Activated CD4-positive, alpha-beta memory T cell treated with anti-CD3 and anti-CD28 coated beads, Interleukin-2, amount 10 ng/mL, durations not matched to agents 7 days and 5 days (primary cell): ENCODE measurements at regions not wholly inside any gene's neighbourhood (a gene's known extent, or its start where the extent isn't known, plus 50 kb on each side); places are given as distances from the start of the nearest gene placed in this dataset.

ENCODE experiments used
- CTCF ChIA-PET: fragments of 350-600 bp; sonication (Branson Sonifier 250); formaldehyde crosslinking; loops from one replicate; lab custom pipeline; 2021; ENCODE audit warnings: antibody characterized with exemption, inconsistent platforms; lab: Charles Lee
- POLR2A ChIA-PET: fragments of 350-600 bp; sonication (Branson Sonifier 250); formaldehyde crosslinking; loops from one replicate; lab custom pipeline; 2021; ENCODE audit warnings: antibody characterized with exemption; lab: Charles Lee
- DNase-seq: peaks from one replicate; pipeline ENCODE4 v3.0.0-alpha.2; 2020
- H3K27ac Mint-ChIP-seq: one replicate; pipeline ENCODE4 v1.8.0; 2021; ENCODE audit warnings: mild to moderate bottlenecking, mixed read lengths
- H3K27me3 Mint-ChIP-seq: one replicate; pipeline ENCODE4 v1.8.0; 2021; ENCODE audit warnings: mixed read lengths
- H3K36me3 Mint-ChIP-seq: one replicate; pipeline ENCODE4 v1.8.0; 2021; ENCODE audit warnings: low read depth, mixed read lengths
- H3K4me1 Mint-ChIP-seq: one replicate; pipeline ENCODE4 v1.8.0; 2021; ENCODE audit warnings: mixed read lengths
- H3K4me3 Mint-ChIP-seq: one replicate; pipeline ENCODE4 v1.8.0; 2021; ENCODE audit warnings: mild to moderate bottlenecking, mixed read lengths
- H3K9me3 Mint-ChIP-seq: one replicate; pipeline ENCODE4 v1.8.0; 2021; ENCODE audit warnings: mixed read lengths

- H3K27ac Mint-ChIP-seq, result no peak overlapping the region
- peaks cover 11% of the 10 kb centered on the region for H3K27me3 Mint-ChIP-seq
- H3K36me3 Mint-ChIP-seq, result no peaks in the 10 kb centered on the region
- DNase-seq, result no peak
- no peaks in the 10 kb centered on the region for H3K9me3 Mint-ChIP-seq
- H3K4me3 Mint-ChIP-seq, result no peak overlapping the region
- ChIA-PET CTCF (interaction anchor here (0.7 kb wide), 1 partner anchor 54 kb away, joined by 3 read pairs; no protein-coding TSS in a partner anchor), POLR2A (no interaction called here)
- no peaks in the 10 kb centered on the region for H3K4me1 Mint-ChIP-seq
Observed at GRCh38 chr7:131753620-131754222, 197.3 kb upstream of the PODXL start.

GRCh38 chr7:131747658-131748232 lies 191.3 kb upstream of the PODXL start:
- H3K27ac Mint-ChIP-seq, result no peak overlapping the region
- ChIA-PET CTCF (no interaction called here), POLR2A (no interaction called here)
- no peaks in the 10 kb centered on the region for H3K4me1 Mint-ChIP-seq
- no peak overlapping the region for H3K4me3 Mint-ChIP-seq
- H3K36me3 Mint-ChIP-seq, result no peaks in the 10 kb centered on the region
- H3K9me3 Mint-ChIP-seq, result no peaks in the 10 kb centered on the region
- peaks cover 9% of the 10 kb centered on the region for H3K27me3 Mint-ChIP-seq
- no peak for DNase-seq

GRCh38 chr7:131745390-131746248 lies 189.2 kb upstream of the PODXL start:
- POLR2A ChIA-PET, result no interaction called here
- H3K27ac Mint-ChIP-seq, result no peak overlapping the region
- peak; percentile 22 for DNase-seq
- H3K4me1 Mint-ChIP-seq, result no peaks in the 10 kb centered on the region
- CTCF ChIA-PET, result no interaction called here
- H3K27me3 Mint-ChIP-seq, result peaks cover 2% of the 10 kb centered on the region
- H3K9me3 Mint-ChIP-seq, result no peaks in the 10 kb centered on the region
- no peak overlapping the region for H3K4me3 Mint-ChIP-seq
- H3K36me3 Mint-ChIP-seq, result no peaks in the 10 kb centered on the region

GRCh38 chr7:131741446-131741845 lies 185.0 kb upstream of the PODXL start:
- no peaks in the 10 kb centered on the region for H3K9me3 Mint-ChIP-seq
- H3K4me3 Mint-ChIP-seq, result no peak overlapping the region
- no peak overlapping the region for H3K27ac Mint-ChIP-seq
- no peaks in the 10 kb centered on the region for H3K4me1 Mint-ChIP-seq
- H3K36me3 Mint-ChIP-seq, result no peaks in the 10 kb centered on the region
- H3K27me3 Mint-ChIP-seq, result peaks cover 5% of the 10 kb centered on the region
- no peak for DNase-seq
- POLR2A ChIA-PET, result interaction anchor here (0.8 kb wide), 1 partner anchor 9 kb away, joined by 3 read pairs; no protein-coding TSS in a partner anchor
- CTCF ChIA-PET, result no interaction called here

GRCh38 chr7:131737746-131738465 lies 181.5 kb upstream of the PODXL start:
- no peaks in the 10 kb centered on the region for H3K9me3 Mint-ChIP-seq
- DNase-seq, result no peak
- H3K27ac Mint-ChIP-seq, result no peak overlapping the region
- no peaks in the 10 kb centered on the region for H3K36me3 Mint-ChIP-seq
- H3K4me3 Mint-ChIP-seq, result no peak overlapping the region
- H3K27me3 Mint-ChIP-seq, result peaks cover 5% of the 10 kb centered on the region
- H3K4me1 Mint-ChIP-seq, result no peaks in the 10 kb centered on the region
- CTCF ChIA-PET, result no interaction called here
- POLR2A ChIA-PET, result no interaction called here

GRCh38 chr7:131735101-131735500 lies 178.7 kb upstream of the PODXL start:
- Mint-ChIP-seq H3K27me3 (peaks cover 5% of the 10 kb centered on the region), H3K27ac (no peak overlapping the region), H3K36me3 (no peaks in the 10 kb centered on the region), H3K4me3 (no peak overlapping the region), H3K9me3 (peaks cover 2% of the 10 kb centered on the region), H3K4me1 (no peaks in the 10 kb centered on the region)
- DNase-seq, result no peak
- POLR2A ChIA-PET, result no interaction called here
- CTCF ChIA-PET, result no interaction called here

GRCh38 chr7:131733604-131734003 lies 177.2 kb upstream of the PODXL start:
- CTCF ChIA-PET, result no interaction called here
- Mint-ChIP-seq H3K4me3 (no peak overlapping the region), H3K9me3 (peaks cover 2% of the 10 kb centered on the region), H3K4me1 (no peaks in the 10 kb centered on the region), H3K27ac (no peak overlapping the region), H3K27me3 (peaks cover 5% of the 10 kb centered on the region), H3K36me3 (no peaks in the 10 kb centered on the region)
- no peak for DNase-seq
- POLR2A ChIA-PET, result no interaction called here

- ChIA-PET CTCF (no interaction called here), POLR2A (no interaction called here)
- no peaks in the 10 kb centered on the region for H3K36me3 Mint-ChIP-seq
- no peak overlapping the region for H3K4me3 Mint-ChIP-seq
- H3K4me1 Mint-ChIP-seq, result no peaks in the 10 kb centered on the region
- peaks cover 2% of the 10 kb centered on the region for H3K9me3 Mint-ChIP-seq
- DNase-seq, result no peak
- H3K27ac Mint-ChIP-seq, result no peak overlapping the region
- no peaks in the 10 kb centered on the region for H3K27me3 Mint-ChIP-seq
Observed at GRCh38 chr7:131727189-131727588, 170.8 kb upstream of the PODXL start.

- POLR2A ChIA-PET, result no interaction called here
- H3K36me3 Mint-ChIP-seq, result no peaks in the 10 kb centered on the region
- no peaks in the 10 kb centered on the region for H3K27me3 Mint-ChIP-seq
- no peaks in the 10 kb centered on the region for H3K4me1 Mint-ChIP-seq
- H3K27ac Mint-ChIP-seq, result no peak overlapping the region
- H3K4me3 Mint-ChIP-seq, result no peak overlapping the region
- DNase-seq, result no peak
- CTCF ChIA-PET, result no interaction called here
- peaks cover 2% of the 10 kb centered on the region for H3K9me3 Mint-ChIP-seq
Observed at GRCh38 chr7:131726686-131727085, 170.3 kb upstream of the PODXL start.

GRCh38 chr7:131726031-131726430 lies 169.6 kb upstream of the PODXL start:
- DNase-seq, result no peak
- no peaks in the 10 kb centered on the region for H3K27me3 Mint-ChIP-seq
- H3K27ac Mint-ChIP-seq, result no peak overlapping the region
- H3K4me1 Mint-ChIP-seq, result no peaks in the 10 kb centered on the region
- ChIA-PET POLR2A (no interaction called here), CTCF (no interaction called here)
- no peak overlapping the region for H3K4me3 Mint-ChIP-seq
- no peaks in the 10 kb centered on the region for H3K36me3 Mint-ChIP-seq
- peaks cover 2% of the 10 kb centered on the region for H3K9me3 Mint-ChIP-seq

GRCh38 chr7:131724776-131725345 lies 168.4 kb upstream of the PODXL start:
- ChIA-PET POLR2A (no interaction called here), CTCF (no interaction called here)
- no peak for DNase-seq
- H3K4me3 Mint-ChIP-seq, result no peak overlapping the region
- no peaks in the 10 kb centered on the region for H3K9me3 Mint-ChIP-seq
- H3K36me3 Mint-ChIP-seq, result no peaks in the 10 kb centered on the region
- H3K27me3 Mint-ChIP-seq, result no peaks in the 10 kb centered on the region
- no peaks in the 10 kb centered on the region for H3K4me1 Mint-ChIP-seq
- no peak overlapping the region for H3K27ac Mint-ChIP-seq

GRCh38 chr7:131723926-131724325 lies 167.5 kb upstream of the PODXL start:
- H3K4me1 Mint-ChIP-seq, result no peaks in the 10 kb centered on the region
- H3K27ac Mint-ChIP-seq, result no peak overlapping the region
- POLR2A ChIA-PET, result no interaction called here
- H3K9me3 Mint-ChIP-seq, result no peaks in the 10 kb centered on the region
- no peak overlapping the region for H3K4me3 Mint-ChIP-seq
- no peaks in the 10 kb centered on the region for H3K36me3 Mint-ChIP-seq
- H3K27me3 Mint-ChIP-seq, result no peaks in the 10 kb centered on the region
- CTCF ChIA-PET, result no interaction called here
- no peak for DNase-seq

GRCh38 chr7:131722371-131722770 lies 165.9 kb upstream of the PODXL start:
- Mint-ChIP-seq H3K4me1 (no peaks in the 10 kb centered on the region), H3K27me3 (no peaks in the 10 kb centered on the region), H3K27ac (no peak overlapping the region), H3K36me3 (no peaks in the 10 kb centered on the region), H3K4me3 (no peak overlapping the region), H3K9me3 (no peaks in the 10 kb centered on the region)
- CTCF ChIA-PET, result no interaction called here
- POLR2A ChIA-PET, result no interaction called here
- no peak for DNase-seq
